Nephron progenitor cell (in vitro differentiated cells): ENCODE measurements at regions not wholly inside any gene's neighbourhood (a gene's known extent, or its start where the extent isn't known, plus 50 kb on each side); places are given as distances from the start of the nearest gene placed in this dataset.

ENCODE experiments used
- DNase-seq: peaks from one replicate; pipeline ENCODE4 v3.0.0; 2021
- H3K27ac Mint-ChIP-seq: 2 replicates; pipeline ENCODE4 v1.8.0; 2021; ENCODE audit warnings: mild to moderate bottlenecking, moderate library complexity, mixed read lengths
- H3K27me3 Mint-ChIP-seq: 2 replicates; pipeline ENCODE4 v1.8.0; 2021; ENCODE audit warnings: mild to moderate bottlenecking, low read depth, mixed read lengths; ENCODE audit not compliant: poor library complexity
- H3K36me3 Mint-ChIP-seq: 2 replicates; pipeline ENCODE4 v1.8.0; 2021; ENCODE audit warnings: low read depth, mixed read lengths
- H3K4me1 Mint-ChIP-seq: 2 replicates; pipeline ENCODE4 v1.8.0; 2021; ENCODE audit warnings: mixed read lengths
- H3K4me3 Mint-ChIP-seq: 2 replicates; pipeline ENCODE4 v1.8.0; 2021; ENCODE audit warnings: mild to moderate bottlenecking, moderate library complexity, mixed read lengths
- H3K9me3 Mint-ChIP-seq: 2 replicates; pipeline ENCODE4 v1.8.0; 2021; ENCODE audit warnings: mild to moderate bottlenecking, moderate library complexity, mixed read lengths
- CTCF ChIP-seq: fragments of 200-600 bp; sonication (generic); IDR thresholded peaks from 2 replicates; pipeline ENCODE4 v1.5.0; 2021; ENCODE audit warnings: antibody characterized with exemption

DNA sequence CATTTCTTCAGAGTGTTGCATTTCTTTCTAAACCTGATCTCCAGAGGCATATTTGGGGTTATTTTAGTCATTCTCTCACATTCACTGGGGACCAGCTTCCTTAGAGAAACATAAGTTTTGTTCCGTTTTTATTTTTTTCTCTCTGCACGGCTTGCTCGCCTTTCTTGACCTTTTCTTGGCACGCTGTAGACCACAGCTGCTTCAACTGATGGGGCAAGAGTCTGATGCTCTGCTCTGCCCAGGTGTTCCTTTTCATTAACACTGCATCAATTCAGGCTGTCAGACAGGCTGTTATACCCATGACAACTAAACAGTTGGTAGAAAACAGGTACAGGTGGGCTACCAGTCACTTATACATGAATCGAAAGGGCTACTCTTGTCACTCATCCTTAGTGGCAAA lies 682.2 kb upstream of the DIAPH2 start:
- Mint-ChIP-seq H3K9me3 (no peaks in the 10 kb centered on the region), H3K4me3 (no peak overlapping the region), H3K27me3 (no peaks in the 10 kb centered on the region), H3K4me1 (no peaks in the 10 kb centered on the region), H3K36me3 (no peaks in the 10 kb centered on the region), H3K27ac (no peak overlapping the region)
- TF ChIP-seq CTCF = no peak
- no peak for DNase-seq

DNA sequence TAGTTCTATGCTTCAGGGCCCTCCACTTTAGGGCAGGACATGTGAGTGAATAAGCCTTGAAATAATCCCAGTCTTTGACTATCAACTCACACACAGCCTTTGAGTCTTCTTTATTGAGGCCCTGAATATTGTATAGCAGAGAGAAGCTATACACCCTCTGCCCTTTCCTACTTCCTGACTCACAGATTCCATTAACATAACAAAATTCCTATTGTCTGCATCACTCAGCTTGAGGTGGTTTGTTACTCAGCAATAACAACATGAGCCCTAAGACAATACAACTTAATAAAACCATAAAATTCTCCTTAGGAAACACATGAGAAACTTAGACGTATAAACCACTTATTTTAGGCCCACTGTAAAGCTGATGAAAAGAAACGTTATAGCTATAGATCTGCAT lies 680.3 kb upstream of the DIAPH2 start:
- DNase-seq = no peak
- H3K4me3 Mint-ChIP-seq = no peak overlapping the region
- H3K27ac Mint-ChIP-seq = no peak overlapping the region
- no peaks in the 10 kb centered on the region for H3K36me3 Mint-ChIP-seq
- TF ChIP-seq CTCF = no peak
- H3K4me1 Mint-ChIP-seq = no peaks in the 10 kb centered on the region
- no peaks in the 10 kb centered on the region for H3K9me3 Mint-ChIP-seq
- H3K27me3 Mint-ChIP-seq = no peaks in the 10 kb centered on the region

DNA sequence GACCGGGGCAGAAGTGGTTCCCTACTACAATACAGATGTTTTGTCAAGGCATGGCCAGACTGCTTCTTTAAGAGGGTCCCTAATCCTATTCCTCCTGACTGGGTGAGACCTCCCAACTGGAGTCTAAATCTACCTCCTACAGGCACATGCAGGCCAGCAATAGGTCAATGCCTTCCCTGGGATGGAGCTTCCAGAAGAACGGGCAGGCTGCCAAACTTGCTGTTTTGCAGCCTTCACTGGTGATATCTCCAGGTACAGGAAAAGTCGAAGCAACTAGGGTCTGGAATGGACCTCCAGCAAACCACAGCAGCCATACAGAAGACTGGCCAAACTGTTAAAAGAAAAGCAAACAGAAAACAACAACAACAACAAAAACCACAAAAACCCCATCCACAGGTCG lies 678.4 kb upstream of the DIAPH2 start:
- TF ChIP-seq CTCF = no peak
- no peak for DNase-seq
- Mint-ChIP-seq H3K27ac (no peak overlapping the region), H3K4me1 (no peaks in the 10 kb centered on the region), H3K36me3 (no peaks in the 10 kb centered on the region), H3K9me3 (peaks cover 4% of the 10 kb centered on the region), H3K4me3 (no peak overlapping the region), H3K27me3 (no peaks in the 10 kb centered on the region)

DNA sequence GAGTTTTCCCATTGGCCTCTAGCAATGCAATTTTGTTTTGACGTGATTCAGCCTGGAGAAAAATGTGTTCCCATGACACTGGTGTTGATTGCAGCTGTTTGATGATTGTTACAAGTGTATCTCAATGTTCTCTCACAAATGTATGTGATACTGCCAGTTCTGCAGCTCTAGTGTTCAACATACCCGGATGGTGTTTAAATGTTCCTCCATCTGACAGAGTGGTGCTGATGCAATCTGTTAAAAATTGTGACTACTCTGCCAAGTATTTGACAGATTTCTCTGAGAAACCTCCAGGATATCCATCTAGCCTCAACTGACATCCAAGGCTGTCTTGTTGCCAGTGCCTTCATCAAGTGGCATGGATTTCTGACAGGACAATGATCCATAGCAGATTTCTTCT lies 657.2 kb upstream of the DIAPH2 start:
- DNase-seq = no peak
- H3K4me1 Mint-ChIP-seq = no peaks in the 10 kb centered on the region
- no peak overlapping the region for H3K4me3 Mint-ChIP-seq
- H3K9me3 Mint-ChIP-seq = peaks cover 12% of the 10 kb centered on the region
- H3K27ac Mint-ChIP-seq = no peak overlapping the region
- H3K36me3 Mint-ChIP-seq = no peaks in the 10 kb centered on the region
- no peak for TF ChIP-seq CTCF
- H3K27me3 Mint-ChIP-seq = peaks cover 4% of the 10 kb centered on the region

GRCh38 chrX:96052078-96052477 lies 632.6 kb upstream of the DIAPH2 start:
- DNase-seq = no peak
- no peaks in the 10 kb centered on the region for H3K36me3 Mint-ChIP-seq
- no peak overlapping the region for H3K27ac Mint-ChIP-seq
- no peak overlapping the region for H3K4me3 Mint-ChIP-seq
- H3K27me3 Mint-ChIP-seq = peaks cover 3% of the 10 kb centered on the region
- no peak for TF ChIP-seq CTCF
- H3K4me1 Mint-ChIP-seq = no peaks in the 10 kb centered on the region
- H3K9me3 Mint-ChIP-seq = peaks cover 7% of the 10 kb centered on the region

- no peak overlapping the region for H3K27ac Mint-ChIP-seq
- no peaks in the 10 kb centered on the region for H3K36me3 Mint-ChIP-seq
- no peak for TF ChIP-seq CTCF
- no peaks in the 10 kb centered on the region for H3K4me1 Mint-ChIP-seq
- no peak overlapping the region for H3K4me3 Mint-ChIP-seq
- H3K9me3 Mint-ChIP-seq = peaks cover 4% of the 10 kb centered on the region
- H3K27me3 Mint-ChIP-seq = no peaks in the 10 kb centered on the region
- no peak for DNase-seq
Measured at GRCh38 chrX:96081891-96082290, 602.8 kb upstream of the DIAPH2 start.
